ENCODE measurements at regions not wholly inside any gene's neighbourhood (a gene's known extent, or its start where the extent isn't known, plus 50 kb on each side); places are given as distances from the start of the nearest gene placed in this dataset.

- no peak for TF ChIP-seq CTCF (IDR thresholded peaks at IDR 0.05; ENCODE audit: low read depth, low read length)
- TF ChIP-seq EZH2phosphoT487 (IDR thresholded peaks at IDR 0.05; ENCODE audit: low read depth) = no peak
Observed at GRCh38 chr4:131207589-131207988, 1941.5 kb upstream of the PCDH10 start.

All from OCI-LY3 (cell line).